Retinal pigment epithelial cell (primary cell): ENCODE measurements at regions not wholly inside any gene's neighbourhood (a gene's known extent, or its start where the extent isn't known, plus 50 kb on each side); places are given as distances from the start of the nearest gene placed in this dataset.

ENCODE experiments used
- DNase-seq: peaks from one replicate; pipeline ENCODE4 v3.0.0-alpha.2; 2010; ENCODE audit warnings: low read depth
- H3K4me3 ChIP-seq: 2 replicates; pipeline ENCODE4 v1.5.1; 2011; ENCODE audit warnings: mild to moderate bottlenecking, low read length, control low read depth, moderate library complexity
- CTCF ChIP-seq: conservative IDR thresholded peaks from 2 replicates; pipeline ENCODE4 v1.5.1; 2011; ENCODE audit warnings: low read depth, low read length, control low read depth, inconsistent platforms

- no peak overlapping the region for H3K4me3 ChIP-seq
- TF ChIP-seq CTCF, result no peak
- DNase-seq, result no peak
Measured at GRCh38 chr21:17422931-17423330, 89.9 kb upstream of the CXADR start.

GRCh38 chr21:17427157-17427556 is 85.7 kb upstream of the CXADR start:
- DNase-seq, result no peak
- no peak for TF ChIP-seq CTCF
- H3K4me3 ChIP-seq, result no peak overlapping the region

GRCh38 chr21:17427831-17428483 is 84.9 kb upstream of the CXADR start:
- no peak for TF ChIP-seq CTCF
- DNase-seq, result no peak

GRCh38 chr21:17428484-17428869 is 84.4 kb upstream of the CXADR start:
- TF ChIP-seq CTCF, result no peak
- DNase-seq, result no peak
- H3K4me3 ChIP-seq, result no peak overlapping the region

More at GRCh38 chr21:17427831-17428483, 84.9 kb upstream of the CXADR start:
- no peak overlapping the region for H3K4me3 ChIP-seq

GRCh38 chr21:17428980-17429379 is 83.9 kb upstream of the CXADR start:
- no peak overlapping the region for H3K4me3 ChIP-seq
- TF ChIP-seq CTCF, result no peak
- no peak for DNase-seq

- DNase-seq, result no peak
- TF ChIP-seq CTCF, result no peak
- no peak overlapping the region for H3K4me3 ChIP-seq
Measured at GRCh38 chr21:17429936-17430335, 82.9 kb upstream of the CXADR start.

GRCh38 chr21:17432732-17433057 is 80.1 kb upstream of the CXADR start:
- TF ChIP-seq CTCF, result no peak
- H3K4me3 ChIP-seq, result no peak overlapping the region
- DNase-seq, result no peak
